ENCODE measurements at regions not wholly inside any gene's neighbourhood (a gene's known extent, or its start where the extent isn't known, plus 50 kb on each side); places are given as distances from the start of the nearest gene placed in this dataset.

GRCh38 chr6:3535776-3536435 lies 79.1 kb upstream of the SLC22A23 start:
- DNase-seq (ENCODE audit: low spot score), result no peak
- ATAC-seq (ENCODE audit: low FRiP score), result no peak
- no peak for TF ChIP-seq CTCF (IDR thresholded peaks at IDR 0.05)

- no peak for TF ChIP-seq CTCF (IDR thresholded peaks at IDR 0.05)
- no peak for DNase-seq (ENCODE audit: low spot score)
- ATAC-seq (ENCODE audit: low FRiP score), result no peak
These were observed 78.4 kb upstream of the SLC22A23 start for GRCh38 chr6:3535033-3535775.

GRCh38 chr6:3534599-3534998 lies 77.7 kb upstream of the SLC22A23 start:
- DNase-seq (ENCODE audit: low spot score) (no peak), ATAC-seq (ENCODE audit: low FRiP score) (no peak)
- TF ChIP-seq CTCF (IDR thresholded peaks at IDR 0.05), result no peak

- no peak for TF ChIP-seq CTCF (IDR thresholded peaks at IDR 0.05)
- ATAC-seq (ENCODE audit: low FRiP score) (no peak), DNase-seq (ENCODE audit: low spot score) (no peak)
These were observed 77.1 kb upstream of the SLC22A23 start for GRCh38 chr6:3533981-3534380.

- DNase-seq (ENCODE audit: low spot score) (no peak), ATAC-seq (ENCODE audit: low FRiP score) (no peak)
These were observed 75.6 kb upstream of the SLC22A23 start for GRCh38 chr6:3532296-3532916.

GRCh38 chr6:3531481-3531880 lies 74.6 kb upstream of the SLC22A23 start:
- DNase-seq (ENCODE audit: low spot score) (no peak), ATAC-seq (ENCODE audit: low FRiP score) (no peak)
- TF ChIP-seq CTCF (IDR thresholded peaks at IDR 0.05), result no peak

More at GRCh38 chr6:3532296-3532916, 75.6 kb upstream of the SLC22A23 start:
- TF ChIP-seq CTCF (IDR thresholded peaks at IDR 0.05), result no peak
